ENCODE measurements at regions not wholly inside any gene's neighbourhood (a gene's known extent, or its start where the extent isn't known, plus 50 kb on each side); places are given as distances from the start of the nearest gene placed in this dataset.

DNA sequence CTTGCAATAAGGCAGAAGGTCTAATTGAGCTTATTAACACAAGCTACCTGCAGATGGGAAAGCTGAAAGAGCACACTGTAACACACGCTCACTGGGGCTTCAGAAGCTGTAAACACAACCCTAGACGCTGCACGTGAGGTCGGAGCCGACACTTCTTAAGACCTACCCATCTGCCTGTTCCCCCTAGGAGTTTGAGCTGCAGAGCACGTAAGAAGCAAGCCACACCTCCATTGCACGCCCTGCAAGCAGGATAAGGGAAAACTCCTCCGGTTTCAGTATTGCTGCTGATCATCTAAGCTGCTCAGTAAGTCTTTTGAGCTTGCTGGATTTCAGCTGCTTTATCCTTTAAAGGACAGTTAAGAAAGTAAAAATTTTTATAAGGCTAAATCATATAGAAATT is 244.0 kb upstream of the ZWINT start:
- no peak for DNase-seq (ENCODE audit: low read depth)

DNA sequence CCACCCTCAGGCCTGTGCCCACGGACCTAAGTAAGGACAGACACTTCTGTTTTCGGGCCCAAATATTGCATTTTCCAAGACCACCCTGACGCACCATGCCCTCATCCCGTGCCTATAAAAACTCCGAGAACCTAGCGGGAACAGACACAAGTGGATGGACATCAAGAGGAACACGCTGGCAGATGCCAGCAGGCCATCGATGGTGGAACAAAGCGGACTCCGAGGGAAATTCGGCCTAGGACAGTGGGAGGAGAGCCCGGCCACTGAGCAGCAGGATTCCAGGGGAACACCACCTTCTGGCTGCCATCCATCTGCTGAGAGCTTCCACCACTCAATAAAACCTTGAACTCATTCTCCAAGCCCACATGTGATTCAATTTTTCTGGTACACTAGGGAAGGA is 243.6 kb upstream of the ZWINT start:
- DNase-seq (ENCODE audit: low read depth): no peak

DNA sequence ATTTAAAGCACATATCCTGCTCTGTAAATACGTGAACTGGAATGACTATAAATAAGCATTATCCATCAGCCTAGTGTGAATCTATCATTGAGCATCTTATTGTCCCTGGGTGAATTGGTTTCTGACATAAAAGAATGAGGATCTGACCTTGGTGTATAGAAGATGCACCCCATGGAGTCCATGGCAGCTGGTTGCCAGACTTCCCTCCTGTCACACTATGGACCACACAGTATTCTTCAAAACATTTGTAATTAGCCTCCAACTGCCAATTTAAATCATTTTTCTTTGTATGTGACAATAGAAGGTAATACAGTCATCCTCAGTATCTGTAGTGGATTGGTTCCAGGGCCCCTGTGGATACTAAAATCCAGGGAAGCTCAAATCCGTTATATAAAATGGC is 238.1 kb upstream of the ZWINT start:
- no peak for DNase-seq (ENCODE audit: low read depth)

DNA sequence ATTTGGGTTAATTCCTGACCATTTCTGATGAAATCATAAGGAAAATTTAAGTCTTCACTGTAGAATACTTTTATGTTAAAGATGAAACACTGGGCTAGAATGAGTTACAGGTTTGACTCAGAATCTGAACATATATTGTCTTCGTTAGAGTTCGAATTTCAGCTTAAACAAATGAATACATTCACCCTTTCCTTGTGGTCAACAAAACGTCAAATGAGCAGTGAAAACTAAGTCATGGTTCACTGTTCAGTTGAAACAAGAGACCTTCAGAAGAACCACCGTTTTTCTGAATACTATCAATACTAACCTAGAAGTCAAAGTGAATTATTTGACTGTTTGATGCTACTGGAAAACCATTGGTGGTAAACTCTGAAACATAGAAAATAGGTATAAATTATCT is 235.2 kb upstream of the ZWINT start:
- DNase-seq (ENCODE audit: low read depth): no peak

DNA sequence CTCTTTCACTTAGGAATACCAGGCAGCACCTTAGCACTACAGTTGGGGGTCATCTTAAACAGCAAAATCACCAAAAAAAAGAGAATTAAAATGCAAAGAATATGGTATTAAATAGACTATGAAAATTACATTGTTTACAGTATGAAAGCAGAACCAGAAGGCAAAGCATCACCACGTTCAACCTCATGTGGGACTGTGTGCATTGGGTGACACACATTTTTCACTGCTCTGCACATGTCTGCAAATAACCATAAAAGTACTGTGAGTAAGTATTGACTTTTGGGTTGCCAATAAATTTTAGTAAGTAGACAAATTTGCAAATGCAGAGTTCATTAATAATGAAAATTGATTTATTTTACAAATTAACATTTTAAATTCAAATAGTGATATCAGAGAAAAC is 232.1 kb upstream of the ZWINT start:
- DNase-seq (ENCODE audit: low read depth): no peak

DNA sequence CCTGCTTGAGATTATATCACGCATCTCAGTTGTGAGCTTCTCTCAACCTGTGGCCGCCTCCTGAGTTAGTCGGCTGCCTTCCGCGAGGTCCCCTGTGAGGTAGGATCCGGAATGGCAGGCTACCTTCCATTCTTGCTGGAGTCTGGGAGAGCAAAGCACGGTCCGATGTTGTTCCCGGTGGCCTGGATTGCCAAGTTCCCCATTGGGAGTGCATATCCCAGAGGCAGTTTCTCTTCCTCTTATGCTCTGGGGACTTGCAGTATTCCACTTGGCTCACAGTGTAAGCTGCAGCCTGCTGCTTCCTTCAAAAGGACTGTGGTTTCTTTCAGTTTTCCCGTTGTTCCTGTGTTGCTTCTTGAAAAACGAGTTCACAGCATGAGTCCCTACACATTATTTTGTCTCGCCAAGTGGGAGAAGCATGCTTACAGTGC is 225.4 kb upstream of the ZWINT start:
- no peak for DNase-seq (ENCODE audit: low read depth)

- no peak for DNase-seq (ENCODE audit: low read depth)
These were observed 224.6 kb upstream of the ZWINT start for GRCh38 chr10:56585447-56586171.

GRCh38 chr10:56583316-56583715 is 222.3 kb upstream of the ZWINT start:
- DNase-seq (ENCODE audit: low read depth): no peak

DNA sequence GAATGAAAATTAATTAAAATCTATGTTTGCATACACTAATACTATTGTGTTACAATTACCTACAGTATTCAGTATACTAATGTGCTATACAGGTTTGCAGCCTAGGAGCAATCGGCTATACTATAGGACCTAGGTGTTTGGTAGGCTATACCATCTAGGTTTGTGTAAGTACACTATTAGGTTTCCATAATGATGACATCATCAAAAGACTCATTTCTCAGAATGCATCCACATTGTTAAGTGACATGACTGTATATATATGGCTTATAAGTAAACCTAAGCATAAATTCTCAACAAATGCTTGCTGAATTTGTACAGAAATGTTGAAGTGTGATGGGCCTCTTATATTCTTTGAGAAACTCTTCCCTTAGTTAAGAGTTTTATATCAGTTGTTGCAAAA is 206.5 kb upstream of the ZWINT start:
- no peak for DNase-seq (ENCODE audit: low read depth)

DNA sequence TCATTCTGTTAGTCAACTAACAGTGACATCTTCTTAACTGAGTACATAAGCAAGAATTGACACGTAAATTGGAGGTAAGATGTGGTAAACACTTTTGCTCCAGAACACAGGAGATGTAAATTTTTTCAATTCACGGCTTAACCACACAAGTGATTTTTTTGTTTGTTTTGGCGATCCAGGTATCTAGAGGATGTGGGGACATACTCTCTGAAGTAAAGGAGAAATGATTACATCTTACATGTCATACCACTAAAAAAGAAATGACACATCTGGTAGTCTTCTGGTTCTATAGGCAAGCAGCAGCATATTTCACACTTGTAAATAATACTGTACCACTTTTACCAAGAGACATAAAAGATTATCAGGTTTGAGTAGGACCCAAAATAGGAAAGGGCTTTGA is 200.3 kb upstream of the ZWINT start:
- DNase-seq (ENCODE audit: low read depth): no peak

DNA sequence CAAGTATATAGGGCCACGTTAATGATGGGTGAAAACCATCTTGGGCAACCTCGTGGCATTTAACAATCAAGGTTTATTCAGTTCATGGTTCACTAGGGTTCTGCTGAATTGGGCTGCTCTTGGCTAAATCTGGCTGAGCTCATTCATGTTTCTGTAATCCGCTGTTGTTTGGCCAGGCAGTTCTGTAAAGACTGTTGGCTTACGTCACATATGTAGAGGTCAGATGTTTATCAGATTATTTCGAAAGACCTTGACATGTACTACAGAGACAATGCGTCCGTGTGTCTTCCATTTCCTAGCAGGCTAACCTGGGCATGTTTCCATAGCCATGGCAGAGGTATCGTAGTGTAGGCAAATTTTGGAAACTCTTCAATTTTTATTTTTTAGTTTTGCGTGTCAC is 190.0 kb upstream of the ZWINT start:
- no peak for DNase-seq (ENCODE audit: low read depth)

GRCh38 chr10:56547163-56547562 is 186.1 kb upstream of the ZWINT start:
- DNase-seq (ENCODE audit: low read depth): no peak

GRCh38 chr10:56537984-56538383 is 176.9 kb upstream of the ZWINT start:
- no peak for DNase-seq (ENCODE audit: low read depth)

GRCh38 chr10:56522166-56522565 is 161.1 kb upstream of the ZWINT start:
- no peak for DNase-seq (ENCODE audit: low read depth)

DNA sequence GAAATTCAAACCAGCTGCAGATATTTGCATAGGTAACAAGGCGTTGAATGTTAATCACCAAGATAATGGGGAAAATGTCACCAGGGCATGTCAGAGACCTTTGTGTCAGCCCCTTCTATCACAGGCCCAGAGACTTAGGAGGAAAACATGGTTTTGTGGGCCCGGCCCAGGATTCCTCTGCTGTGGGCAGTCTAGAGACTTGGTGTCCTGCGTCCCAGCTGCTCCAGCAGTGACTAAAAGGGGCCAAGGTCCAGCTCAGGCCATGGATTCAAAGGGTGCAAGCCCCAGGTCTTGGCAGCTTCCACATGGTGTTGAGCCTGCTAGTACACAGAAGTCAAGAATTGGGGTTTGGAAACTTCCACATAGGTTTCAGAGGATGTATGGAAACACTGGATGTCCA is 147.5 kb upstream of the ZWINT start:
- DNase-seq (ENCODE audit: low read depth): no peak

GRCh38 chr10:56507033-56507432 is 146.0 kb upstream of the ZWINT start:
- DNase-seq (ENCODE audit: low read depth): no peak

DNA sequence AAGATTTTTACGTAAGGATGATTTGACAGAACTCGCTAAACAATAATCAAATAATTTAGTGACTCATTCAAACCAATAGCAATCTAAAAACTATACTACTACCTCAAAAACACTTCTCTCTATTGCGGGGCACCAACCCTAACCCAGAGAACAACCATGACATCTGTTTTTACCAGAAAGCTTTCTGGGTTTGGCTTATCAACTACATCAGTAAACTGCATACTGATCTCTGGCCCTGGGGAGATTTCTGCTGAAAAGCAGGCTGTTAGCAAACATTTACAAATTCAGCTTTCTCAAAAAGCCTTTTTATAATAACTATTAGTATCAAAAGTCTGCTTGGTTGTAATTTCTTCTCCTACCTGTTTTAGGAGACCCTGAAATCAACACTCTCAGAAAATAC is 144.5 kb upstream of the ZWINT start:
- DNase-seq (ENCODE audit: low read depth): no peak

DNA sequence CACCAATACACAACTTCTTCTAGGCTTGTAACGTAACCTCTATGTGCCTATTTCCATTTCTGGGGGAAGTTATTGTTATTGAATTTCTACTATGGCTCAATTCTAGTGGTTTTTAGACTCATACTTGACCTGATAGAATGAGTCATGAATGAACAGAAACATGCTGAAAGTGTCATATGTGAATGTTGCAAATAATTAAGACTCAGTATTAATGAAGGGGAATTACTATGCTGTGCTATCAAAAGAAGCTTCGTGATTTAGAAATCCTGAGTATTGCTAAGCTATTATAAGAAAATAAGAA is 135.1 kb upstream of the ZWINT start:
- DNase-seq (ENCODE audit: low read depth): no peak

GRCh38 chr10:56487746-56488145 is 126.7 kb upstream of the ZWINT start:
- DNase-seq (ENCODE audit: low read depth): no peak

DNA sequence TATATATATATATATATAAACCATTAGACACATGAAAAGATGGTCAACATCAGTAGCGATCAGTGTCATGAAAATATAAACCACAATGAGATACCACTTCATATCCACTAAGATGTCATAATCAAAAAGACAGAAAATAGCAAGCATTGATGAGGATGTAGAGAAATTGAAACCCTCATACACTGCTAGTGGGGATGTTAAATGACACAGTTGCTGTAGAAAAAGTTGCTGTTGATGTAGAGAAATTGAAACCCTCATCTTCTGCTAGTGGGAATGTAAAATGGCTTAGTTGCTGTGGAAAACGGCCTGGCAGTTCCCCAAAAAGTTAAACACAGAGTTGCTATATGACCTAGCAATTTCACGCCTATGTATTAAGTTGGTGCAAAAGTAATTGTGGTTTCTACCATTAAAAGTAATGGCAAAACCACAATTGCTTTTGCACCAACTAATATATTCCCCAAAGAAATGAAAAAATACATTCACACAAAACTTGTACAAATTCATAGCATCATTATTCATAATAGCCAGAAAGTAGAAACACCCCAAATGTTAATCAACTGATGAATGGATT is 120.5 kb upstream of the ZWINT start:
- DNase-seq (ENCODE audit: low read depth): no peak

GRCh38 chr10:56472978-56473377 is 111.9 kb upstream of the ZWINT start:
- no peak for DNase-seq (ENCODE audit: low read depth)

DNA sequence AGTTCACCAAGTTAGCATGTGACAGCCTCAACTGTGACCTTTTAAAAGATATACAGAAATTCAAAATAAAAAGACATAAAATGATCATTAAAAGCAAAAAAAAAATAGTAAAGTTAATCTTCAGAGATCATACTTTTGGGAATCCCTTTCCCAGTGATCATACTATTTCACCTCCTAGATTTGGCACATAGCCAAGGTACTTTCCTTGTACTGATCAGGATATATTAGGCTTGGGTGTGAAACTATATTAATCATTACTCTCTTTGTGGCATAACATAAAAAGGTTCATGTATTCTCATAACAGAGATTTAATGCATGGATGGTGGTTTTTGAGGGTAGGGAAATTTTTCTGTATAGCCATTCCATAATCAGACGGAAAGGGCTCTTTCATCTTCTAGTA is 109.6 kb upstream of the ZWINT start:
- no peak for DNase-seq (ENCODE audit: low read depth)

DNA sequence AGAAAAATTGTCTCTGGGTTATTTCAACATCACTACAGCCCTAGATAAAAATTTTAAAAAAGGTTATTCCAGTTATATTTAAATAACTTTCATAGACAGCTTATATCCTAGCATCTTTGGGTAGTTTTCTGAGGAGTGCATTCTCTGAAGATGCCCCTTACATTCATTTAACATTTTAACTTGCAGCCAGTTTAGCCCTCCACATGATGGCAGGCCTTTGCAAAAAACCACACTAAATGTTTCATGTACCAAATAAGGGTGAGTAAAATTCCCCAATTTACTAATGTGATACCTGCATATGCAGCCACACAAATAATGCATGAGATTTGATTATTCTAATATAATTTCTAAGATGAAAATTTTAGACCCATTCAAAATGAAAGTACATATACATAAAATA is 108.4 kb upstream of the ZWINT start:
- DNase-seq (ENCODE audit: low read depth): no peak

GRCh38 chr10:56466005-56466404 is 104.9 kb upstream of the ZWINT start:
- no peak for DNase-seq (ENCODE audit: low read depth)

- DNase-seq (ENCODE audit: low read depth): no peak
These were observed 88.7 kb upstream of the ZWINT start for GRCh38 chr10:56449770-56450169.
